H9 (cell line): ENCODE measurements at regions not wholly inside any gene's neighbourhood (a gene's known extent, or its start where the extent isn't known, plus 50 kb on each side); places are given as distances from the start of the nearest gene placed in this dataset.

Experiments used
- DNase-seq: peaks from one replicate; pipeline ENCODE4 v3.0.0-alpha.2; 2017
- H2AFZ ChIP-seq: one replicate; pipeline ENCODE4 v1.6.1; 2013; ENCODE audit warnings: mild to moderate bottlenecking, low read length, control low read depth, moderate library complexity
- H2AK5ac ChIP-seq: 2 replicates; pipeline ENCODE4 v1.6.1; 2013; ENCODE audit warnings: low read length, control low read depth, mixed read lengths; ENCODE audit not compliant: insufficient read length
- H2BK120ac ChIP-seq: one replicate; pipeline ENCODE4 v1.6.1; 2013; ENCODE audit warnings: low read depth, mild to moderate bottlenecking, low read length, control low read depth, inconsistent platforms; ENCODE audit not compliant: poor library complexity, severe bottlenecking
- H2BK12ac ChIP-seq: 2 replicates; pipeline ENCODE4 v1.6.1; 2013; ENCODE audit warnings: low read length, control low read depth, mixed read lengths, low read depth; ENCODE audit not compliant: insufficient read length
- H2BK15ac ChIP-seq: 2 replicates; pipeline ENCODE4 v1.6.1; 2013; ENCODE audit warnings: low read depth, low read length, control low read depth
- H2BK20ac ChIP-seq: one replicate; pipeline ENCODE4 v1.6.1; 2013; ENCODE audit warnings: low read depth, mild to moderate bottlenecking, low read length, control low read depth, inconsistent platforms; ENCODE audit not compliant: poor library complexity, severe bottlenecking
- H2BK5ac ChIP-seq: 2 replicates; pipeline ENCODE4 v1.6.1; 2013; ENCODE audit warnings: low read length, control low read depth, mixed read lengths; ENCODE audit not compliant: insufficient read length
- H3K14ac ChIP-seq: 2 replicates; pipeline ENCODE4 v1.6.1; 2013; ENCODE audit warnings: low read length, control low read depth; ENCODE audit not compliant: insufficient read depth
- H3K18ac ChIP-seq: 2 replicates; pipeline ENCODE4 v1.6.1; 2013; ENCODE audit warnings: low read depth, mild to moderate bottlenecking, mixed read lengths, low read length, control low read depth; ENCODE audit not compliant: insufficient read length
- H3K23ac ChIP-seq: 2 replicates; pipeline ENCODE4 v1.6.1; 2013; ENCODE audit warnings: low read length, control low read depth, mixed read lengths, low read depth; ENCODE audit not compliant: insufficient read length
- H3K23me2 ChIP-seq: 2 replicates; pipeline ENCODE4 v1.6.1; 2013; ENCODE audit warnings: low read depth, mild to moderate bottlenecking, mixed read lengths, low read length, control low read depth; ENCODE audit not compliant: insufficient read length, poor library complexity, severe bottlenecking
- H3K27ac ChIP-seq: 2 replicates; pipeline ENCODE4 v1.5.1; 2013; ENCODE audit warnings: low read length, control low read depth, mixed read lengths, low read depth; ENCODE audit not compliant: insufficient read length
- H3K27me3 ChIP-seq: 2 replicates; pipeline ENCODE4 v1.6.1; 2013; ENCODE audit warnings: low read length, control low read depth, inconsistent platforms; ENCODE audit not compliant: insufficient read depth
- H3K4ac ChIP-seq: 2 replicates; pipeline ENCODE4 v1.6.1; 2013; ENCODE audit warnings: low read depth, mild to moderate bottlenecking, control low read depth, inconsistent platforms, low read length, moderate library complexity
- H3K4me1 ChIP-seq: 2 replicates; pipeline ENCODE4 v1.6.1; 2013; ENCODE audit warnings: low read length, control low read depth, inconsistent platforms; ENCODE audit not compliant: insufficient read depth
- H3K4me2 ChIP-seq: 2 replicates; pipeline ENCODE4 v1.6.1; 2013; ENCODE audit warnings: low read length, control low read depth, mixed read lengths; ENCODE audit not compliant: insufficient read length, insufficient read depth
- H3K56ac ChIP-seq: 2 replicates; pipeline ENCODE4 v1.6.1; 2013; ENCODE audit warnings: low read depth, mild to moderate bottlenecking, mixed read lengths, low read length, control low read depth; ENCODE audit not compliant: insufficient read length
- H3K79me1 ChIP-seq: 2 replicates; pipeline ENCODE4 v1.6.1; 2013; ENCODE audit warnings: low read depth, mild to moderate bottlenecking, moderate library complexity, low read length, control low read depth, inconsistent platforms; ENCODE audit not compliant: insufficient read depth, poor library complexity, severe bottlenecking
- H3K79me2 ChIP-seq: 2 replicates; pipeline ENCODE4 v1.6.1; 2013; ENCODE audit warnings: low read length, control low read depth, inconsistent platforms; ENCODE audit not compliant: insufficient read depth
- H3K9ac ChIP-seq: 2 replicates; pipeline ENCODE4 v1.6.1; 2013; ENCODE audit warnings: low read length, control low read depth, mixed read lengths; ENCODE audit not compliant: insufficient read length; ENCODE audit errors: extremely low read depth
- H3K9me3 ChIP-seq: one replicate; pipeline ENCODE4 v1.6.1; 2013; ENCODE audit warnings: low read depth, low read length, inconsistent platforms; ENCODE audit not compliant: control insufficient read depth
- H3T11ph ChIP-seq: one replicate; pipeline ENCODE4 v1.6.1; 2013; ENCODE audit warnings: mild to moderate bottlenecking, low read length, control low read depth, inconsistent platforms
- H4K20me1 ChIP-seq: one replicate; pipeline ENCODE4 v1.6.1; 2013; ENCODE audit not compliant: control insufficient read depth, insufficient read length, insufficient read depth
- H4K5ac ChIP-seq: 2 replicates; pipeline ENCODE4 v1.6.1; 2013; ENCODE audit warnings: low read depth, mild to moderate bottlenecking, mixed read lengths, low read length, control low read depth; ENCODE audit not compliant: insufficient read length
- H4K8ac ChIP-seq: replicated peaks from 2 replicates; pipeline ENCODE4 v1.6.1; 2013; ENCODE audit warnings: low read length, control low read depth, mixed read lengths, low read depth; ENCODE audit not compliant: insufficient read length
- H4K91ac ChIP-seq: 2 replicates; pipeline ENCODE4 v1.6.1; 2013; ENCODE audit warnings: low read depth, mild to moderate bottlenecking, moderate library complexity, mixed read lengths, low read length, control low read depth; ENCODE audit not compliant: insufficient read length
- H3K27ac Mint-ChIP-seq, 3 experiments: 2 replicates in 2 of 3; 3 replicates in 1 of 3; pipeline ENCODE4 v1.8.0; 2020 to 2021; ENCODE audit warnings: mixed read lengths in 3 of 3, mild to moderate bottlenecking in 1 of 3, moderate library complexity in 1 of 3
- H3K27me3 Mint-ChIP-seq: 2 replicates; pipeline ENCODE4 v1.8.0; 2021; ENCODE audit warnings: low read depth, mild to moderate bottlenecking, moderate library complexity, mixed read lengths
- H3K36me3 Mint-ChIP-seq, 3 experiments: 2 replicates in 2 of 3; 3 replicates in 1 of 3; pipeline ENCODE4 v1.8.0; 2020 to 2021; ENCODE audit warnings: low read depth in 3 of 3, mixed read lengths in 3 of 3; ENCODE audit not compliant: insufficient read depth in 1 of 3
- H3K4me1 Mint-ChIP-seq, 2 experiments: 2 replicates each; pipeline ENCODE4 v1.8.0; 2020; ENCODE audit warnings: mixed read lengths in 2 of 2
- H3K4me3 Mint-ChIP-seq, 2 experiments: 2 replicates in 1 of 2; 3 replicates in 1 of 2; pipeline ENCODE4 v1.8.0; 2020 to 2021; ENCODE audit warnings: mild to moderate bottlenecking in 2 of 2, mixed read lengths in 2 of 2, moderate library complexity in 1 of 2
- H3K9me3 Mint-ChIP-seq, 2 experiments: 2 replicates in 1 of 2; 3 replicates in 1 of 2; pipeline ENCODE4 v1.8.0; 2020; ENCODE audit warnings: mild to moderate bottlenecking in 2 of 2, mixed read lengths in 2 of 2, moderate library complexity in 1 of 2
- WGBS: extraction: QIAGEN DNeasy Blood & Tissue Kit; methylation state at CpG from one replicate; pipeline ENCODE4 v1.1.7; 2013; ENCODE audit warnings: missing lambda C conversion rate, low lambda C conversion rate, mixed read lengths; ENCODE audit not compliant: insufficient read length; ENCODE audit errors: extremely low coverage; 5-methylcytosine and 5-hydroxymethylcytosine counted together
- TF ChIP-seq, protein P1 (sequence below): fragments of 200-600 bp; sonication (generic); conservative IDR thresholded peaks from 3 replicates; pipeline ENCODE4 v1.8.0; 2021; ENCODE audit warnings: antibody characterized with exemption, mild to moderate bottlenecking

- Histone ChIP-seq H4K8ac (no peak overlapping the region), H4K91ac (no peak overlapping the region), H3K23me2 (no peaks in the 10 kb centered on the region), H3K79me1 (no peaks in the 10 kb centered on the region), H3K56ac (no peak overlapping the region), H3K9me3 (no peaks in the 10 kb centered on the region), H2BK12ac (no peak overlapping the region), H3K23ac (no peak overlapping the region), H3K27me3 (no peaks in the 10 kb centered on the region), H2AK5ac (no peak overlapping the region), H2BK20ac (no peak overlapping the region), H3K79me2 (no peaks in the 10 kb centered on the region), H3K18ac (no peak overlapping the region), H4K20me1 (no peaks in the 10 kb centered on the region), H3K4me2 (no peak overlapping the region), H2BK15ac (no peak overlapping the region), H3K9ac (no peak overlapping the region), H3K4me1 (no peaks in the 10 kb centered on the region), H3K14ac (no peak overlapping the region), H3K27ac (no peak overlapping the region), H3K4ac (no peak overlapping the region), H4K5ac (no peak overlapping the region), H2BK5ac (no peak overlapping the region), H2BK120ac (no peak overlapping the region), H2AFZ (no peak overlapping the region), H3T11ph (no peak overlapping the region)
- Mint-ChIP-seq H3K4me1 (peaks cover 0 to 3% of the 10 kb centered on the region in 2 experiments; a peak in 1 of 4 replicates), H3K27me3 (no peaks in the 10 kb centered on the region; the same call in 1 of the 2 replicates), H3K27ac (no peak overlapping the region), H3K4me3 (no peak overlapping the region), H3K9me3 (peaks cover 51 to 55% of the 10 kb centered on the region in 2 experiments), H3K36me3 (peaks cover 0 to 3% (median 2%) of the 10 kb centered on the region in 3 experiments; a peak in 4 of 7 replicates)
- TF ChIP-seq, protein P1, sequence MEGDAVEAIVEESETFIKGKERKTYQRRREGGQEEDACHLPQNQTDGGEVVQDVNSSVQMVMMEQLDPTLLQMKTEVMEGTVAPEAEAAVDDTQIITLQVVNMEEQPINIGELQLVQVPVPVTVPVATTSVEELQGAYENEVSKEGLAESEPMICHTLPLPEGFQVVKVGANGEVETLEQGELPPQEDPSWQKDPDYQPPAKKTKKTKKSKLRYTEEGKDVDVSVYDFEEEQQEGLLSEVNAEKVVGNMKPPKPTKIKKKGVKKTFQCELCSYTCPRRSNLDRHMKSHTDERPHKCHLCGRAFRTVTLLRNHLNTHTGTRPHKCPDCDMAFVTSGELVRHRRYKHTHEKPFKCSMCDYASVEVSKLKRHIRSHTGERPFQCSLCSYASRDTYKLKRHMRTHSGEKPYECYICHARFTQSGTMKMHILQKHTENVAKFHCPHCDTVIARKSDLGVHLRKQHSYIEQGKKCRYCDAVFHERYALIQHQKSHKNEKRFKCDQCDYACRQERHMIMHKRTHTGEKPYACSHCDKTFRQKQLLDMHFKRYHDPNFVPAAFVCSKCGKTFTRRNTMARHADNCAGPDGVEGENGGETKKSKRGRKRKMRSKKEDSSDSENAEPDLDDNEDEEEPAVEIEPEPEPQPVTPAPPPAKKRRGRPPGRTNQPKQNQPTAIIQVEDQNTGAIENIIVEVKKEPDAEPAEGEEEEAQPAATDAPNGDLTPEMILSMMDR = no peak
- no peak for DNase-seq
- WGBS = no CpG with 5 or more reads among the region's 3 CpGs
Observed at GRCh38 chrX:13190051-13190450, 129.8 kb downstream of the ATXN3L start.
